ENCODE measurements at regions not wholly inside any gene's neighbourhood (a gene's known extent, or its start where the extent isn't known, plus 50 kb on each side); places are given as distances from the start of the nearest gene placed in this dataset.

DNA sequence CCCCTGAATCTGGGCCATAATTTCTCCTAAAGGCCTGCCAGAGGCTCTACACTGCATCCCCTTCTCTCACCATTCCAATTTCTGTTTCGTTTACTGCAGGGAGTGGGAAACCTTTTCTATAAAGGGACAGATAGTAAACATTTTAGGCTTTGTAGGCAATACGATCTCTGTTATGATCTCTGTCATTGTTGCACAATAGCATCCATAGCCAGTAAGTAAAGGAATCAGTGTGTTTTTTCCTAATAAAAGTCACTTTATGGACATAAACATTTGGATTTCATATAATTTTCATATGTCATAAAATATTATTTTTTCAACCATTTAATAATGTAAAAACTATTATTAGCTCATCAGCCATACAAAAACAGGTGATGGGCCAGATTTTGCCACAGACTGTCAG, 531.7 kb downstream of the DSC3 start:
- no peaks in the 10 kb centered on the region for H3K27me3 Mint-ChIP-seq
- no peaks in the 10 kb centered on the region for H3K4me1 Mint-ChIP-seq (ENCODE audit: unreplicated experiment)
- no peaks in the 10 kb centered on the region for H3K9me3 Mint-ChIP-seq
- H3K27ac Mint-ChIP-seq: no peak overlapping the region
- TF ChIP-seq, protein P1, sequence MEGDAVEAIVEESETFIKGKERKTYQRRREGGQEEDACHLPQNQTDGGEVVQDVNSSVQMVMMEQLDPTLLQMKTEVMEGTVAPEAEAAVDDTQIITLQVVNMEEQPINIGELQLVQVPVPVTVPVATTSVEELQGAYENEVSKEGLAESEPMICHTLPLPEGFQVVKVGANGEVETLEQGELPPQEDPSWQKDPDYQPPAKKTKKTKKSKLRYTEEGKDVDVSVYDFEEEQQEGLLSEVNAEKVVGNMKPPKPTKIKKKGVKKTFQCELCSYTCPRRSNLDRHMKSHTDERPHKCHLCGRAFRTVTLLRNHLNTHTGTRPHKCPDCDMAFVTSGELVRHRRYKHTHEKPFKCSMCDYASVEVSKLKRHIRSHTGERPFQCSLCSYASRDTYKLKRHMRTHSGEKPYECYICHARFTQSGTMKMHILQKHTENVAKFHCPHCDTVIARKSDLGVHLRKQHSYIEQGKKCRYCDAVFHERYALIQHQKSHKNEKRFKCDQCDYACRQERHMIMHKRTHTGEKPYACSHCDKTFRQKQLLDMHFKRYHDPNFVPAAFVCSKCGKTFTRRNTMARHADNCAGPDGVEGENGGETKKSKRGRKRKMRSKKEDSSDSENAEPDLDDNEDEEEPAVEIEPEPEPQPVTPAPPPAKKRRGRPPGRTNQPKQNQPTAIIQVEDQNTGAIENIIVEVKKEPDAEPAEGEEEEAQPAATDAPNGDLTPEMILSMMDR (conservative IDR thresholded peaks at IDR 0.05): no peak
- H3K36me3 Mint-ChIP-seq: no peaks in the 10 kb centered on the region
- no peak for DNase-seq (ENCODE audit: extremely low spot score, unreplicated experiment)
- no peak overlapping the region for H3K4me3 Mint-ChIP-seq

DNA sequence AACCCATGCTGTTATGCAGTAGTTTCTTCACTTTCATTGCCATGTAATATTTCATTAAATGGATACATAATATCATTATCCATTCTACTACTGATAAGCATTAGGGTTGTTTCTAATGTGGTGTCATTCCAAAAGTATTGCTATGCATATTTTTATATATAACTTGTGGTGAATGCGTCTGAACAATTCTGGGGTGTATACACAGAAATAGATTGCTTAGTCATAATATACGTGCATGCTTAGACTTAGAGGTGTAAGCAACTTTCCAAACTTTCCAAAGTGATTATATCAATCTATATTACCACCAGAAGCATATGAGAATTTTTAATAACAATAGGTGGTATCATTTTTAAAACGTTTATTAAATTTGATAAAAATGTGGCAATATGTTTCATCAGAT, 540.9 kb downstream of the DSC3 start:
- H3K4me3 Mint-ChIP-seq: no peak overlapping the region
- no peaks in the 10 kb centered on the region for H3K27me3 Mint-ChIP-seq
- no peaks in the 10 kb centered on the region for H3K9me3 Mint-ChIP-seq
- H3K27ac Mint-ChIP-seq: no peak overlapping the region
- TF ChIP-seq, protein P1 (conservative IDR thresholded peaks at IDR 0.05): no peak
- no peaks in the 10 kb centered on the region for H3K36me3 Mint-ChIP-seq
- DNase-seq (ENCODE audit: extremely low spot score, unreplicated experiment): no peak
- no peaks in the 10 kb centered on the region for H3K4me1 Mint-ChIP-seq (ENCODE audit: unreplicated experiment)

DNA sequence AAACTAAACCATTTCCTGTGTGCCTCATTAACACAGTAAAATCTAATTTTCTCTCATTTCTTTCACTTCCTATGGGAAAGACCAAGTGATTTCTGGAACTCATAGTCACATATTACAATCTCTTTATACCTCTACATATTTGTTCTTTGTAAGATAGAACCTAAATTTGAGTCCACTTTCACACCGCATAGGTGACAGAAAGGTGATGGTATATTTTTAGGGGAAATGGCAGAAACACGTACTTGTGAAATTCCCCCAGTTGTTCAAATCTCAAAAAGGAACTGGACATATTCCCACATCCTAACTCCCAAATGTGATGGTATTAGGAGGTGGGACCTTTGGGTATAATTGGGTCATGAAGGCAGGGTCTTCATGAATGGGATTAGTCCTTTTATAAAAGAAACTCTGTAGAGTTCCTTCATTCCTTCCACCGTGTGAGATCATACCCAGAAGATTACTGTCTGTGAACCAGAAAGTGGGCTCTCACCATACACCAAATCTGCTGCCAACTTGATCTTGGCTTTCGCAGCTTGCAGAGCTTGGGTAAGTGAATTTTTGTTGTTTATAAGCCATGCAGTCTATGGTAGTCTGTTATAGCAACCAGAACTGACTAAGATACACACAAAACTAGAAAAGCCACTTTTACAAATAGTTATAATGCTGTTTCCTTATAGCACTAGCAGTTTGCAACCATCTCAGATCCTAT, 542.1 kb downstream of the DSC3 start:
- no peak overlapping the region for H3K4me3 Mint-ChIP-seq
- TF ChIP-seq, protein P1 (conservative IDR thresholded peaks at IDR 0.05): no peak
- no peaks in the 10 kb centered on the region for H3K9me3 Mint-ChIP-seq
- H3K4me1 Mint-ChIP-seq (ENCODE audit: unreplicated experiment): no peaks in the 10 kb centered on the region
- no peaks in the 10 kb centered on the region for H3K36me3 Mint-ChIP-seq
- no peak overlapping the region for H3K27ac Mint-ChIP-seq
- H3K27me3 Mint-ChIP-seq: no peaks in the 10 kb centered on the region
- no peak for DNase-seq (ENCODE audit: extremely low spot score, unreplicated experiment)

DNA sequence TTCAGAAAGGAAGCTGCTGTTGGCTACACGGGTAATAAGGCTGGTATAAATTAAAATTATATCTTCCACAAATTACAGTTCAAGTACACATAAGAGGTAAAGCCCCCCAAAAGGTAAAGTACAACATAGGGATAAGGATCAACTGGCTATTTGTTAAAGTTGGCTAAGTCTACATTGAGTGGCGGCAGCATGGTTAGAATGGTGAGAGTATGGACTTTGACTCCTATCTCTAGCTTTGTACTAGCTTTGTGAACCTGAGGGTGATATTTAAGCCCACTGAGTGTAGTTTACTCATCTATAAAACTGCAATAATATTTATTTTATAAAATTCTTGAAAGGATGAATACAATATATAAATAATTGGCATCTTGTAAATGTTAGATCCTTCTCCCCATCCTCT, 542.8 kb downstream of the DSC3 start:
- Mint-ChIP-seq H3K9me3 (no peaks in the 10 kb centered on the region), H3K27ac (no peak overlapping the region), H3K4me3 (no peak overlapping the region), H3K27me3 (no peaks in the 10 kb centered on the region), H3K36me3 (no peaks in the 10 kb centered on the region), H3K4me1 (ENCODE audit: unreplicated experiment) (no peaks in the 10 kb centered on the region)
- TF ChIP-seq, protein P1 (conservative IDR thresholded peaks at IDR 0.05): no peak
- DNase-seq (ENCODE audit: extremely low spot score, unreplicated experiment): no peak

DNA sequence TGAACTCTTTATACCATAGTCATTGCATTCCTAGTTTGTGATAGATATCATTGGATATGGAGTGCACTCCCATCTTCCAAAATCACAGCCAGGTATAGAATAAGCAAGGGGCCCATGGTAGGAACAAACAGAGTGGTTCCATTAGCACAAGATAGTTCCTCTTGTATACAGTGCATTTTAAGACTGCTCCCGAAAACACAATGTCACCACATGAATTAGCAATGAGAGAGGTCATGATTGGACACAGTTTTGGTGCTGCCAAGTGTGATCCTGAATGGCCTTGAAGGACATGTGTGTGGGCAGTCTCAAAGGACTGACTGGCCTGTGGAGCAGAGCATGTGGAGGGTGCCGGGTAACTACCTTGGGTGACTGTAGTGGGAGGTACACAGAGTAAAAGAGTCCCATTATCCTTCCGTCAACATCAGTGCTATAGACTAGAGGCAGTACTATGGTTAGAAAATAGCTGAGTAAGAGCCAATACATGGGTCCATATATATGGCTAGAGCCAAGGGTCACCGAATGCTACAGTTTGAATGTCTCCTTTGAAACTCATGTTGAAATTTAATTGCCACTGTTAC, 549.9 kb downstream of the DSC3 start:
- H3K36me3 Mint-ChIP-seq: no peaks in the 10 kb centered on the region
- H3K4me3 Mint-ChIP-seq: no peak overlapping the region
- no peaks in the 10 kb centered on the region for H3K27me3 Mint-ChIP-seq
- TF ChIP-seq, protein P1 (conservative IDR thresholded peaks at IDR 0.05): no peak
- H3K4me1 Mint-ChIP-seq (ENCODE audit: unreplicated experiment): no peaks in the 10 kb centered on the region
- H3K9me3 Mint-ChIP-seq: no peaks in the 10 kb centered on the region
- H3K27ac Mint-ChIP-seq: no peak overlapping the region
- DNase-seq (ENCODE audit: extremely low spot score, unreplicated experiment): no peak
